HG02981 (cell line): ENCODE measurements at regions not wholly inside any gene's neighbourhood (a gene's known extent, or its start where the extent isn't known, plus 50 kb on each side); places are given as distances from the start of the nearest gene placed in this dataset.

Experiments
- ATAC-seq: cut with Tn5 transposase; IDR thresholded peaks from one replicate; pipeline ENCODE4 v1.9.1; 2021; ENCODE audit warnings: mild to moderate bottlenecking, moderate library complexity; ENCODE audit not compliant: unreplicated experiment

GRCh38 chr14:62357362-62357761, 595.1 kb downstream of the SNAPC1 start:
- ATAC-seq = no peak

- ATAC-seq = no peak
Measured at GRCh38 chr14:62364161-62364560, 601.9 kb downstream of the SNAPC1 start.

- ATAC-seq = no peak
Measured at GRCh38 chr14:62364800-62365280, 602.6 kb downstream of the SNAPC1 start.

- ATAC-seq = no peak
Measured at GRCh38 chr14:62369919-62370560, 607.8 kb downstream of the SNAPC1 start.

- ATAC-seq = no peak
Measured at GRCh38 chr14:62373944-62374343, 611.7 kb downstream of the SNAPC1 start.

- ATAC-seq = no peak
Measured at GRCh38 chr14:62378057-62378456, 615.8 kb downstream of the SNAPC1 start.

GRCh38 chr14:62381311-62382070, 619.3 kb downstream of the SNAPC1 start:
- ATAC-seq = no peak

GRCh38 chr14:62409169-62409568, 636.1 kb downstream of the KCNH5 start:
- ATAC-seq = no peak

GRCh38 chr14:62409626-62410300, 635.5 kb downstream of the KCNH5 start:
- no peak for ATAC-seq

- ATAC-seq = no peak
Measured at GRCh38 chr14:62420847-62421246, 624.4 kb downstream of the KCNH5 start.

- ATAC-seq = no peak
Measured at GRCh38 chr14:62428429-62429203, 616.6 kb downstream of the KCNH5 start.

- no peak for ATAC-seq
Measured at GRCh38 chr14:62429683-62430082, 615.6 kb downstream of the KCNH5 start.

GRCh38 chr14:62431496-62431895, 613.8 kb downstream of the KCNH5 start:
- no peak for ATAC-seq

- no peak for ATAC-seq
Measured at GRCh38 chr14:62432955-62433354, 612.3 kb downstream of the KCNH5 start.

- ATAC-seq = no peak
Measured at GRCh38 chr14:62436261-62436660, 609.0 kb downstream of the KCNH5 start.

- no peak for ATAC-seq
Measured at GRCh38 chr14:62439210-62439609, 606.0 kb downstream of the KCNH5 start.

- no peak for ATAC-seq
Measured at GRCh38 chr14:62443796-62444195, 601.5 kb downstream of the KCNH5 start.

GRCh38 chr14:62445570-62445969, 599.7 kb downstream of the KCNH5 start:
- ATAC-seq = no peak

- no peak for ATAC-seq
Measured at GRCh38 chr14:62451221-62451620, 594.0 kb downstream of the KCNH5 start.

- ATAC-seq = no peak
Measured at GRCh38 chr14:62453226-62453625, 592.0 kb downstream of the KCNH5 start.

GRCh38 chr14:62455446-62455845, 589.8 kb downstream of the KCNH5 start:
- no peak for ATAC-seq
